Ovary (tissue), 7 donors: ENCODE measurements at regions not wholly inside any gene's neighbourhood (a gene's known extent, or its start where the extent isn't known, plus 50 kb on each side); places are given as distances from the start of the nearest gene placed in this dataset.
"Not testable (repeated sequence)": the region's sequence is repeated elsewhere in the genome, so short reads cannot be mapped to it uniquely, and the experiment has no call there.

ENCODE experiments used
- DNase-seq, 5 donors: peaks; one replicate each; pipeline ENCODE4 v3.0.0-alpha.2; 2019 to 2020
- H3K27ac ChIP-seq, 2 donors: fragments of 200-600 bp; one replicate each; pipeline versions ENCODE4 v1.5.1 to v1.8.0; 2019 to 2022
- H3K27me3 ChIP-seq: fragments of 200-600 bp; one replicate; pipeline ENCODE4 v1.8.0; 2022
- H3K36me3 ChIP-seq: fragments of 200-600 bp; sonication (generic); one replicate; pipeline ENCODE4 v1.5.1; 2019
- H3K4me1 ChIP-seq: one replicate; pipeline ENCODE4 v1.8.1; 2013; ENCODE audit warnings: mild to moderate bottlenecking, moderate library complexity; ENCODE audit not compliant: insufficient read depth
- H3K4me3 ChIP-seq: fragments of 200-600 bp; sonication (generic); one replicate; pipeline ENCODE4 v1.5.1; 2017
- H3K9me3 ChIP-seq, 2 donors: fragments of 200-600 bp in 1 of 2; sonication (generic) in 1 of 2; one replicate each; pipeline versions ENCODE4 v1.5.1 to v1.8.1; 2013 to 2019; ENCODE audit warnings: mild to moderate bottlenecking in 1 of 2, moderate library complexity in 1 of 2
- EP300 ChIP-seq: sonication (generic); formaldehyde crosslinking; IDR thresholded peaks from one replicate; pipeline ENCODE4 v1.6.1; 2017; ENCODE audit warnings: antibody characterized with exemption
- POLR2A ChIP-seq: fragments of 450-650 bp; IDR thresholded peaks from one replicate; pipeline ENCODE4 v1.6.1; 2017; ENCODE audit warnings: antibody characterized with exemption, mild to moderate bottlenecking, moderate library complexity
- WGBS, 3 donors: extraction: QIAGEN DNeasy Blood & Tissue Kit in 1 of 3; methylation state at CpG; one replicate each; pipeline versions ENCODE4 v1.1.5 to v1.1.7; 2013 to 2017; 5-methylcytosine and 5-hydroxymethylcytosine counted together
- intact Hi-C, 4 donors: fragments of 100-400 bp; cut with DNase I; formaldehyde crosslinking; loops; one replicate each; pipeline versions ENCODE4 v1.11.0 to v1.15.1; 2022 to 2023
- TF ChIP-seq, protein P1 (sequence below), 3 donors: fragments of 450-650 bp in 2 of 3; fragments of 200-600 bp in 1 of 3; IDR thresholded peaks; one replicate each; pipeline versions ENCODE4 v1.5.1 to v1.8.0; 2016 to 2022; ENCODE audit warnings: antibody characterized with exemption in 3 of 3, mild to moderate bottlenecking in 1 of 3
- donor health status: DM: no; HTN: no; CAD: no; lungs with moderate emphysema.
- donor health status: DM: no; HTN: no; CAD: no.
- donor health status: Bipolar disorder and iron deficiency.
- donor health status: DM: no; HTN: no; CAD: no.
- donor health status: DM: yes; HTN: yes; CAD: no.

DNA sequence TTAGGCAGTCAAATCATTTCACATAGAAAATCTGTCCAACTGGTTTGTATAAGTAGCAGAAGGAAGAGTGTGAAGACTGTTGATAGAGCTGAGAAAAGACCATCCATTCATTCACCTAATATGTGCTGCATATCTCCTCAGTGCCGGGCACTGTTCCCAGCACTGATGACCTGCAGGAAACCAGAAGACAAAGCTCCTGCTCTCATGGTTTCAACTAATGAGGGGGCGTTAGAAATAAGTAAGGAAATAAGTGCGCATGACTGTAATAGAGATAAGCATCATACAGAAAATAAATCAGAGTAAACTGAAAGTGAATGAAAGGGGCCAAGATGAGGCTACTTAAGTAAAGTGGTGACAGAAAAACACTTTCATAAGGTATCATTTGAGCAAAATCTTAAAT lies 427.5 kb upstream of the CDH20 start:
- H3K27ac ChIP-seq: no peak overlapping the region
- no peaks in the 10 kb centered on the region for H3K4me1 ChIP-seq
- H3K27me3 ChIP-seq: no peaks in the 10 kb centered on the region
- DNase-seq: no peak
- TF ChIP-seq, protein P1, sequence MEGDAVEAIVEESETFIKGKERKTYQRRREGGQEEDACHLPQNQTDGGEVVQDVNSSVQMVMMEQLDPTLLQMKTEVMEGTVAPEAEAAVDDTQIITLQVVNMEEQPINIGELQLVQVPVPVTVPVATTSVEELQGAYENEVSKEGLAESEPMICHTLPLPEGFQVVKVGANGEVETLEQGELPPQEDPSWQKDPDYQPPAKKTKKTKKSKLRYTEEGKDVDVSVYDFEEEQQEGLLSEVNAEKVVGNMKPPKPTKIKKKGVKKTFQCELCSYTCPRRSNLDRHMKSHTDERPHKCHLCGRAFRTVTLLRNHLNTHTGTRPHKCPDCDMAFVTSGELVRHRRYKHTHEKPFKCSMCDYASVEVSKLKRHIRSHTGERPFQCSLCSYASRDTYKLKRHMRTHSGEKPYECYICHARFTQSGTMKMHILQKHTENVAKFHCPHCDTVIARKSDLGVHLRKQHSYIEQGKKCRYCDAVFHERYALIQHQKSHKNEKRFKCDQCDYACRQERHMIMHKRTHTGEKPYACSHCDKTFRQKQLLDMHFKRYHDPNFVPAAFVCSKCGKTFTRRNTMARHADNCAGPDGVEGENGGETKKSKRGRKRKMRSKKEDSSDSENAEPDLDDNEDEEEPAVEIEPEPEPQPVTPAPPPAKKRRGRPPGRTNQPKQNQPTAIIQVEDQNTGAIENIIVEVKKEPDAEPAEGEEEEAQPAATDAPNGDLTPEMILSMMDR (IDR thresholded peaks at IDR 0.05): no peak
- no peak for TF ChIP-seq EP300
- no peak for TF ChIP-seq POLR2A
- 36 to 42% (median 41%) methylated on average over 3 of the region's 3 CpGs for WGBS, 3 donors
- no peak overlapping the region for H3K4me3 ChIP-seq
- intact Hi-C loops: no loop called here
- H3K36me3 ChIP-seq: no peaks in the 10 kb centered on the region
- H3K9me3 ChIP-seq: no peaks in the 10 kb centered on the region

DNA sequence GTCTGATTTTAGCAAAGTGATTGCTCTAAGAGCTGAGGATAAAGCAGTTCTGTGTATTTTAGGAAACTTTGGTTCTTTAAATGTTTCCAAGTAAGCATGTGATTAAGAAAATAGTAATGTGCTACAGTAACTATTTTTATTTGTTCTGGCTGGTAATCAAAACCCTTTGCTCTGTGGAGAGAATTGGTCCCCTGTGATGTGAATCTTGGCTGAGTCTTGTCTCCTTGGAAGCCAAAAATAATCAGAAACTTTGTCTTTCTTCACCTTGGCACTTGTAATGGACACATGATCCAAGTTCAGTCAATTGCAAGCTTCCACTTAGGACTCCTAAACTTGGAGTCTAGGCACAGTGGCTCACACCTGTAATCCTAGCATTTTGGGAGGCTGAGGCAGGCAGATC lies 422.7 kb upstream of the CDH20 start:
- H3K27me3 ChIP-seq: no peaks in the 10 kb centered on the region
- TF ChIP-seq POLR2A (no peak), EP300 (no peak)
- TF ChIP-seq, protein P1 (IDR thresholded peaks at IDR 0.05): no peak
- no peak for DNase-seq
- no peak overlapping the region for H3K4me3 ChIP-seq
- H3K36me3 ChIP-seq: no peaks in the 10 kb centered on the region
- no peaks in the 10 kb centered on the region for H3K4me1 ChIP-seq
- no peaks in the 10 kb centered on the region for H3K9me3 ChIP-seq
- no peak overlapping the region for H3K27ac ChIP-seq
- intact Hi-C loops: no loop called here

DNA sequence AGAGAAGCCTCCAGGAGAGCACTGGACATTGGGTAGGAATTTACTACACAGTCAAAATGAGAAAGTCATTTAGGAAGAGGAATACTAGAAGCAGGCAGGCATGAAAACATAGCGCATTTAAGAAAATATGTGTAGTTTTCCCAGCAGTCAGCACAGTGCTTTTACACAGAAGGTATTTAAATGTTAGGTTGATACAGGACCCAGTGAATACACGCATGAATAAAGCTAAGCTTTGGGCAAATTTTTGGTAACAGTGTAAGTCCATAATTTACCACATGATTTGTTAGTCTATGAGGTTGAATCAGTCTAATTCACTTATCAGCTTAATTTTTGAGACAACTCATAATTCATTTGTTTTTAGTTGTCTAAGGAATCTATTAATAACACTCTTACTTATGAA lies 421.7 kb upstream of the CDH20 start:
- no peaks in the 10 kb centered on the region for H3K27me3 ChIP-seq
- H3K36me3 ChIP-seq: no peaks in the 10 kb centered on the region
- H3K9me3 ChIP-seq: no peaks in the 10 kb centered on the region
- 61 to 67% (median 63%) methylated on average over 2 of the region's 2 CpGs for WGBS, 3 donors
- TF ChIP-seq POLR2A (no peak), EP300 (no peak)
- TF ChIP-seq, protein P1 (IDR thresholded peaks at IDR 0.05): no peak
- H3K4me1 ChIP-seq: no peaks in the 10 kb centered on the region
- DNase-seq: no peak
- H3K4me3 ChIP-seq: no peak overlapping the region
- intact Hi-C loops: no loop called here
- H3K27ac ChIP-seq: no peak overlapping the region

DNA sequence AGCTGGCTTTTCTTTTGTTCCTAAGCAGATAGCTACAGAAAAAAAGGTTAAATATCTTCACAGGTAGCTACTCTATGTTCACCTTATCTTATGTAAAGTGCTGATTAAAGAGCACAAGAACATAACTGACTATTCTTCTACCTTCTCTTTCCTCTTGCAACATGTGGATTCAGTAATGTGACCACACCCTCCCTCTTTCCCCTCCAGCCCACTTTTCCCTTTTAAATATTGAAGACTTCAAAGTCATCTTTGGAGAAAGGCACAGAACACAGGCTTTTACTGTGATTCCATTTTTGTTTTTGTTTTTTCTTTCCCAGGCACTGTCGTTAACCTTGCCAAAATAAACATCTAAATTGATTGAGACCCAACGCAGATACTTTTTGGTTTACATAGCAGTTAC lies 418.1 kb upstream of the CDH20 start:
- Histone ChIP-seq H3K4me1 (no peaks in the 10 kb centered on the region), H3K9me3 (no peaks in the 10 kb centered on the region), H3K36me3 (no peaks in the 10 kb centered on the region), H3K27me3 (no peaks in the 10 kb centered on the region), H3K27ac (no peak overlapping the region), H3K4me3 (no peak overlapping the region)
- TF ChIP-seq EP300: no peak
- TF ChIP-seq, protein P1 (IDR thresholded peaks at IDR 0.05): no peak
- no peak for TF ChIP-seq POLR2A
- no peak for DNase-seq
- WGBS, 3 donors: 10 to 21% (median 11%) methylated on average over 2 of the region's 2 CpGs
- intact Hi-C loops: no loop called here

DNA sequence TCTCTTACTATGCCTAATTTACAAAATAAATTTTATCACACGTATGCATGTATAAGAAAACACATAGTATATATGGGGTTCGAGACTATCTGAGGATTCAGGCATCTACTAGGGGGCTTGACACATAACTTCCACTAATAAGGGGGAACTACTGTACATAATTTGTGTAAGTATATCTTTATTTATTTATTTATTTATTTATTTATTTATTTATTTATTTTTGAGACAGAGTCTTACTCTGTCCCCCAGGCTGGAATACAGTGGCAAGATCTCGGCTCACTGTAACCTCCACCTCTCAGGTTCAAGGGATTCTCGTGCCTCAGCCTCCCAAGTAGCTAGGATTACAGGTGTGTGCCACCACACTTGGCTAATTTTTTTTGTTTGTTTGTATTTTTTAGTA lies 414.4 kb upstream of the CDH20 start:
- H3K36me3 ChIP-seq, H3K27me3 ChIP-seq, H3K4me1 ChIP-seq, H3K9me3 ChIP-seq, H3K4me3 ChIP-seq, H3K27ac ChIP-seq, intact Hi-C loops, DNase-seq: not testable (repeated sequence)
- 78 to 97% (median 93%) methylated on average over 4 of the region's 4 CpGs for WGBS, 3 donors
